Activated CD8-positive, alpha-beta T cell treated with anti-CD3 and anti-CD28 coated beads for 36 hours (primary cell): ENCODE measurements at regions not wholly inside any gene's neighbourhood (a gene's known extent, or its start where the extent isn't known, plus 50 kb on each side); places are given as distances from the start of the nearest gene placed in this dataset.

Experiments used
- ATAC-seq: fragments of 200-7000 bp; cut with Tn5 transposase; one replicate; pipeline ENCODE4 v1.10.0; 2021; ENCODE audit warnings: mild to moderate bottlenecking, moderate library complexity
- CTCF ChIA-PET: fragments of 350-600 bp; sonication (Branson Sonifier 250); formaldehyde crosslinking; loops from one replicate; lab custom pipeline; 2021; ENCODE audit warnings: antibody characterized with exemption; lab: Charles Lee
- POLR2A ChIA-PET: fragments of 350-600 bp; sonication (Branson Sonifier 250); formaldehyde crosslinking; loops from one replicate; lab custom pipeline; 2021; ENCODE audit warnings: antibody characterized with exemption; lab: Charles Lee
- DNase-seq: peaks from one replicate; pipeline ENCODE4 v3.0.0-alpha.2; 2020
- H3K27ac Mint-ChIP-seq: one replicate; pipeline ENCODE4 v1.8.0; 2021; ENCODE audit warnings: mild to moderate bottlenecking, mixed read lengths
- H3K27me3 Mint-ChIP-seq: one replicate; pipeline ENCODE4 v1.8.0; 2021; ENCODE audit warnings: mixed read lengths
- H3K36me3 Mint-ChIP-seq: one replicate; pipeline ENCODE4 v1.8.0; 2021; ENCODE audit warnings: low read depth, mixed read lengths
- H3K4me1 Mint-ChIP-seq: one replicate; pipeline ENCODE4 v1.8.0; 2021; ENCODE audit warnings: low read depth, mixed read lengths
- H3K4me3 Mint-ChIP-seq: one replicate; pipeline ENCODE4 v1.8.0; 2021; ENCODE audit warnings: mild to moderate bottlenecking, moderate library complexity, mixed read lengths
- H3K9me3 Mint-ChIP-seq: one replicate; pipeline ENCODE4 v1.8.0; 2021; ENCODE audit warnings: mixed read lengths
- CTCF ChIP-seq: fragments of 200-600 bp; IDR thresholded peaks from one replicate; pipeline ENCODE4 v1.8.0; 2022; ENCODE audit warnings: antibody characterized with exemption, mild to moderate bottlenecking
- intact Hi-C: fragments of 100-400 bp; cut with micrococcal nuclease; formaldehyde crosslinking; loops from one replicate; pipeline ENCODE4 v1.10.0; 2022

- H3K27ac Mint-ChIP-seq: no peak overlapping the region
- DNase-seq (no peak), ATAC-seq (no peak)
- no peaks in the 10 kb centered on the region for H3K36me3 Mint-ChIP-seq
- TF ChIP-seq CTCF: no peak
- H3K4me1 Mint-ChIP-seq: no peaks in the 10 kb centered on the region
- CTCF ChIA-PET: no interaction called here
- POLR2A ChIA-PET: no interaction called here
- H3K4me3 Mint-ChIP-seq: no peak overlapping the region
- H3K27me3 Mint-ChIP-seq: no peaks in the 10 kb centered on the region
- H3K9me3 Mint-ChIP-seq: peaks cover 7% of the 10 kb centered on the region
- intact Hi-C loops: no loop called here
These were observed 586.6 kb upstream of the CDH18 start for GRCh38 chr5:20574576-20574975.

- no peak for TF ChIP-seq CTCF
- Mint-ChIP-seq H3K4me1 (no peaks in the 10 kb centered on the region), H3K9me3 (peaks cover 5% of the 10 kb centered on the region), H3K27me3 (no peaks in the 10 kb centered on the region), H3K27ac (no peak overlapping the region), H3K36me3 (no peaks in the 10 kb centered on the region), H3K4me3 (no peak overlapping the region)
- no peak for ATAC-seq
- CTCF ChIA-PET: interaction anchor here (0.7 kb wide), 1 partner anchor 69 kb away, joined by 3 read pairs; no protein-coding TSS in a partner anchor
- POLR2A ChIA-PET: no interaction called here
- no peak for DNase-seq
- intact Hi-C loops: no loop called here
These were observed 584.6 kb upstream of the CDH18 start for GRCh38 chr5:20572614-20573013.

GRCh38 chr5:20570486-20570885 lies 582.5 kb upstream of the CDH18 start:
- Mint-ChIP-seq H3K27ac (no peak overlapping the region), H3K27me3 (no peaks in the 10 kb centered on the region), H3K4me3 (no peak overlapping the region), H3K36me3 (no peaks in the 10 kb centered on the region), H3K9me3 (peaks cover 5% of the 10 kb centered on the region), H3K4me1 (no peaks in the 10 kb centered on the region)
- ChIA-PET CTCF (no interaction called here), POLR2A (no interaction called here)
- DNase-seq (no peak), ATAC-seq (no peak)
- intact Hi-C loops: no loop called here
- no peak for TF ChIP-seq CTCF

GRCh38 chr5:20562544-20562943 lies 574.5 kb upstream of the CDH18 start:
- POLR2A ChIA-PET: no interaction called here
- H3K4me1 Mint-ChIP-seq: no peaks in the 10 kb centered on the region
- H3K27ac Mint-ChIP-seq: no peak overlapping the region

GRCh38 chr5:20559845-20560244 lies 571.8 kb upstream of the CDH18 start:
- CTCF ChIA-PET: no interaction called here
- intact Hi-C loops: no loop called here
- Mint-ChIP-seq H3K27ac (no peak overlapping the region), H3K36me3 (no peaks in the 10 kb centered on the region), H3K4me3 (no peak overlapping the region), H3K9me3 (peaks cover 6% of the 10 kb centered on the region), H3K27me3 (no peaks in the 10 kb centered on the region), H3K4me1 (no peaks in the 10 kb centered on the region)
- no peak for DNase-seq
- TF ChIP-seq CTCF: no peak
- no peak for ATAC-seq
- POLR2A ChIA-PET: no interaction called here

More at GRCh38 chr5:20562544-20562943, 574.5 kb upstream of the CDH18 start:
- CTCF ChIA-PET: no interaction called here
- H3K36me3 Mint-ChIP-seq: no peaks in the 10 kb centered on the region
- H3K4me3 Mint-ChIP-seq: no peak overlapping the region
- intact Hi-C loops: no loop called here
- no peak for DNase-seq
- H3K9me3 Mint-ChIP-seq: peaks cover 8% of the 10 kb centered on the region
- no peak for ATAC-seq
- no peak for TF ChIP-seq CTCF
- no peaks in the 10 kb centered on the region for H3K27me3 Mint-ChIP-seq
